IPS-18a (cell line): ENCODE measurements at regions not wholly inside any gene's neighbourhood (a gene's known extent, or its start where the extent isn't known, plus 50 kb on each side); places are given as distances from the start of the nearest gene placed in this dataset.

Experiments
- H3K27ac ChIP-seq: one replicate; pipeline ENCODE4 v1.5.1; 2013; ENCODE audit warnings: low read length
- H3K27me3 ChIP-seq: one replicate; pipeline ENCODE4 v1.6.1; 2013; ENCODE audit warnings: mild to moderate bottlenecking, low read length; ENCODE audit not compliant: control insufficient read depth, insufficient read depth
- H3K36me3 ChIP-seq: one replicate; pipeline ENCODE4 v1.6.1; 2013; ENCODE audit warnings: low read depth, low read length; ENCODE audit not compliant: control insufficient read depth
- H3K4me1 ChIP-seq: one replicate; pipeline ENCODE4 v1.6.1; 2013; ENCODE audit warnings: low read depth, low read length; ENCODE audit not compliant: control insufficient read depth
- H3K4me3 ChIP-seq: one replicate; pipeline ENCODE4 v1.5.1; 2013; ENCODE audit warnings: low read length
- H3K9ac ChIP-seq: one replicate; pipeline ENCODE4 v1.6.1; 2013; ENCODE audit warnings: mild to moderate bottlenecking, low read length, moderate library complexity
- H3K9me3 ChIP-seq: one replicate; pipeline ENCODE4 v1.6.1; 2013; ENCODE audit warnings: low read depth, low read length; ENCODE audit not compliant: control insufficient read depth

- H3K4me1 ChIP-seq: no peaks in the 10 kb centered on the region
- no peaks in the 10 kb centered on the region for H3K9me3 ChIP-seq
- H3K9ac ChIP-seq: no peak overlapping the region
- H3K27ac ChIP-seq: no peak overlapping the region
- no peaks in the 10 kb centered on the region for H3K36me3 ChIP-seq
- H3K27me3 ChIP-seq: no peaks in the 10 kb centered on the region
- no peak overlapping the region for H3K4me3 ChIP-seq
Measured at GRCh38 chr11:70495351-70496310, 97.3 kb downstream of the CTTN start.

DNA sequence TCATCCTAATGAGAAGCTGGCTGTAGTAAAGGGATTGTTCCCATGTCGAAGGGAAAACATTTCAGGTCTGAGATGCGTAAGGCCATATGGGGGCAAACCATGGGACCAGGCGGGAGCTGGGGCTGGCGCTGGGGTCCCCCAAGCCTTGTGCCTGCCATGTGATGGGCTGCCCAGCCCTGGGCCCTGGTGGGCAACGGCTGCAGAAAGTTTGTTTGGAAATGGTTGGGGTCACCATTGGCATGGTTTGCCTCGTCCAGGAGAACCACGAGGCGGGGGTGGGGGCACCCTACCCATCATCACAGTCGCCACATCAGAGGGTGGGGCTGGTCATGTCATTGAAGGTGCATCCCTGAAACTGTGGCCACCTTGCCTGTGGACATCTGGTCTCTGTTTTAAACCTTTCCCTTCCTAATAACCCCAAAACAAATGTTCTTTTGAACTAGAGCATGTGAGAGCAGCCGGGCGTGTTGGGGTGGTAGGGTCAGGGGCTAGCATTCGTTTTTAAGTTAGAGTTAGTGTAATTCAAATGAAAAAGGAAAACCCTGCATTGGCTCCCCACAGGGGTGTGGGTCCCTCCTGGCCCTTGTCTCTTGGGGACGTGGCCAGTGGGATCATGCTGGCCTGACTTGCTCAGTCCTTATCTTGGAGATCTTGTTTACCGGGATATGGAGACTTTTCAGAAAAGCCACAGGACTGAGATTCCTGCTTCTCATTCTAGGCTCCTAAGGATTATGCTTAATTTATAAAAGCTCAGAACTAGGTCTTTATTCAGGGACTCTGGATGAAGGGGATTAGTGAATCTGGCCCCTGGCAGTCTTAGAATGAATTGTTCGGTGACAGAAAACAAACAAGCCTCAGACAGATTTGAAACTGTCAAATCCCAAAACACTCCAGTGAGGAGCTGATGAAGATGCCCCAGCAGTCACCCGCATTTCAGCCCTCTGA, 98.5 kb downstream of the CTTN start:
- no peaks in the 10 kb centered on the region for H3K27me3 ChIP-seq
- H3K4me1 ChIP-seq: no peaks in the 10 kb centered on the region
- H3K4me3 ChIP-seq: no peak overlapping the region
- no peaks in the 10 kb centered on the region for H3K9me3 ChIP-seq
- no peaks in the 10 kb centered on the region for H3K36me3 ChIP-seq
- H3K27ac ChIP-seq: no peak overlapping the region
- no peak overlapping the region for H3K9ac ChIP-seq

DNA sequence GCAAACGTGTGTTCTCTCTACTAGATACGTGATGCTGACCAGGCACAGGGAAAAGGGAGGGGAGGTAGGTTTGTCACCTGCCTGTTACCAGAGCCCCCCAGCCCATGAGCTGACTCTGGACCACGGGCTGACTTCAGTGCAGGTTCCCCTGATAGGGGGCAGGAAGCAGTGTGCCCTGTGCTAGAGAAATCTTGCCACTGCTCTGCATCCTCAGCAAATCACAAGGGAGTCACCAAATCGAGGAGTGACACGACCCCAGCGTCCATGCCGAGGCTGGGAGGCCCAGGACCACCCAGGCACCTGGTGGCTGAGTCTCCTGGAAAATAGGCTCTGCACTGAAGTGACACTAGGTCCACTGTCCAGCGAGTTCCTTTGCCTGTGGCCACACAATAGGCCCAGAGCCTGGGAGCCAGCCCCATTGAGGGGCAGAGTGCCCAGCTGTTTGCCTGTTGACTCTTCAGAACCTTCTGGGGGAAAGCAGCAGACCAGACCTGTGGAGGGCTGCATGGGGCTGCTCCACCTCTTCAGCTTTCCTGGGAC, 99.3 kb downstream of the CTTN start:
- Histone ChIP-seq H3K36me3 (no peaks in the 10 kb centered on the region), H3K27ac (no peak overlapping the region), H3K9me3 (no peaks in the 10 kb centered on the region), H3K4me1 (no peaks in the 10 kb centered on the region), H3K4me3 (no peak overlapping the region), H3K27me3 (no peaks in the 10 kb centered on the region), H3K9ac (no peak overlapping the region)

DNA sequence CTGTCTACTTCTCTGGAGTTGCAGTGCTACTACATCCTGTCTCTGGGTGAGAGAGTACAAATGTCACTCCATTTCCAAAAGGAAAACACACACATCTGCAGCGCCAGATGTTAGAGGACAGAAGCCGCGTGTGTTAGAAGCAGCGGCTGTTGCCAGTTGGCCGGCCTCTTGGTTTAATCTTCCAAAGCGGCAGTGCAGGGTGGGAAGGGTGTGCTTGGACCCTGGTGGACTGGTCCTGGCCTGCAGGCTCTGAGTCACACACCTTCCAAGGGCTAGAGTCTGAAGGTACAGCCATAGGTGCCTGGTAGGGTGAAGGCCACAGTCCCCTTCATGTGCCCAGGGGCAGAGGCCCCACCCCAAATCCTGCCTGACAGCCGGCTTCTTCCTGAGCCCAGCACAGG, 99.8 kb downstream of the CTTN start:
- Histone ChIP-seq H3K36me3 (no peaks in the 10 kb centered on the region), H3K9ac (no peak overlapping the region), H3K4me1 (no peaks in the 10 kb centered on the region), H3K9me3 (no peaks in the 10 kb centered on the region), H3K4me3 (no peak overlapping the region), H3K27ac (no peak overlapping the region), H3K27me3 (no peaks in the 10 kb centered on the region)

DNA sequence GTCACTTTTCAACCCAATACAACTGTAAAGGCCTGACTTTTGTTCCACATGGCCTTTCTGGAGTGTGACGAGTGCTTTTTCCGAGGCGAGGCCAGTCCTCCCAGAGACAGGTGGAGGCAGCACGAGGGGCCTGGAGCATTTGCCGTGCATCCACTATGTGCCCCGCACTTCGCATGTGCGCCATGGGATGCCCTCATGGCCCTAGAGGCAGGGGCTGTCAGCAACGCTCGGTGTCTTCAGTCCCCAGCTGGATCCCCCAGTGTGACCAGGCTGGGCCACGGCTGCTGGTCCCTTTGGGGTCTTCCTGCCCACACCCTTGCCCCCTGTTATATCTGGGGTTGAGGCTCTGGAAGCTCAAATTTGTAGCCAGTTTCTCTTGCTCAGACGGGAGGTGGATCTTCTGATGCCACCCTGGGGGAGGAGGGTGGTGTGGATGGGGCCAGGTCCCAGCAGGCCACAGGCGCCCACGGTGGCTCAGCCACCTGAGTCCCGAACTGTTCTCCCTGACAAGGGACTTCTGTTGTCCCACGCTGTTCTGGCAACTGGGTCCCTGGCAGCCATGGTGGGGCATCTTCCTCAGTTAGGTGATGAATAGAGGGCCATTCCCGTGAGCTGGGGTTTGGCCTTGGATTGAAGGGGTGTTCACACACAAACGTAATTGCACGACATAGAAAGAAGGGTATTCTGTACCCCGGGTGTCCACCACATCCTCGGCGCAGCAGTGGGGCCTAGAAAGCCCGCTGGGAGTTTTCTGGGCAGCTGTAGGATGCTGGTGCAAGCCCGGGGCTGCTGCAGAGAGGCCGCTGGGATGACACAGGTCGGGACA, 100.9 kb downstream of the CTTN start:
- H3K9ac ChIP-seq: no peak overlapping the region
- H3K27ac ChIP-seq: no peak overlapping the region
- no peaks in the 10 kb centered on the region for H3K9me3 ChIP-seq
- H3K4me3 ChIP-seq: no peak overlapping the region
- H3K36me3 ChIP-seq: no peaks in the 10 kb centered on the region
- H3K4me1 ChIP-seq: peaks cover 6% of the 10 kb centered on the region
- H3K27me3 ChIP-seq: no peaks in the 10 kb centered on the region

DNA sequence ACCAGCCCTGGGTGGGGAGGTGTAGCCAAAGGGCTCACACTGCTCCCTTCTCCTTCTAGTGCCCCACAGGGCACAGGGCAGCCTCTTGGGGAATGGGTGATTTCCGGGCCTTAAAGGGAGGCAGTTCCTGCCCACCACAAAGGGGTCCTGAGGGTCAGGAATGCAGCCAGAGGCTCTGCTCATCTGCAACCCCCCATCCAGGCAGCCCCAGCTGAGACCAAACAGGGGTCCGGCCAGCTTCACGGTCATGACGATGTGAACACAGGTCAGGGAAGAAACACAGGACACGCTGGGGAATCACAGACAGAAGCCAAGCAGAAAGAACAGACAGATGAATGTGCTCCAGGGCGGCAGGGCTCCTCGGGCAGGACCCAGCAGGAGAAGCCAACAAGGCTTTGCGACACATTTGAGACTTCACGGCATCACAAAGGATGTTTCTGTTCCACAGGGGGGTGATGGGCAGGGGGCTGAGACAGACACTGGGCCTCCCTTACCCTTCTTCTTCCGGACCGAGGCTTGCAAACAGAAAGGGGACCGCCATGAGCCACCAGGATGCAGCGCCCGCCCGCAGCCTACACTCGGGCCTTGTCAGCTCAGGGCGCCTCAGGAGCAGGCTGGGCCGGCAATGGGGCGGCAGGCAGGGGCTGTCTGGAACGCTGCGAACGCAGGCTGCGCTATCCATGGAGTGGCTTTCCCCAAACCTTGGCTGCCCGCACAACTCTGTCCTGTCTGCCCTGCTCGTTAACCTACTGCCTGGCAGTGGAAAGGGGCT, 101.9 kb downstream of the CTTN start:
- no peaks in the 10 kb centered on the region for H3K9me3 ChIP-seq
- H3K27ac ChIP-seq: no peak overlapping the region
- no peak overlapping the region for H3K9ac ChIP-seq
- H3K36me3 ChIP-seq: no peaks in the 10 kb centered on the region
- no peaks in the 10 kb centered on the region for H3K27me3 ChIP-seq
- H3K4me1 ChIP-seq: peaks cover 6% of the 10 kb centered on the region
- no peak overlapping the region for H3K4me3 ChIP-seq

DNA sequence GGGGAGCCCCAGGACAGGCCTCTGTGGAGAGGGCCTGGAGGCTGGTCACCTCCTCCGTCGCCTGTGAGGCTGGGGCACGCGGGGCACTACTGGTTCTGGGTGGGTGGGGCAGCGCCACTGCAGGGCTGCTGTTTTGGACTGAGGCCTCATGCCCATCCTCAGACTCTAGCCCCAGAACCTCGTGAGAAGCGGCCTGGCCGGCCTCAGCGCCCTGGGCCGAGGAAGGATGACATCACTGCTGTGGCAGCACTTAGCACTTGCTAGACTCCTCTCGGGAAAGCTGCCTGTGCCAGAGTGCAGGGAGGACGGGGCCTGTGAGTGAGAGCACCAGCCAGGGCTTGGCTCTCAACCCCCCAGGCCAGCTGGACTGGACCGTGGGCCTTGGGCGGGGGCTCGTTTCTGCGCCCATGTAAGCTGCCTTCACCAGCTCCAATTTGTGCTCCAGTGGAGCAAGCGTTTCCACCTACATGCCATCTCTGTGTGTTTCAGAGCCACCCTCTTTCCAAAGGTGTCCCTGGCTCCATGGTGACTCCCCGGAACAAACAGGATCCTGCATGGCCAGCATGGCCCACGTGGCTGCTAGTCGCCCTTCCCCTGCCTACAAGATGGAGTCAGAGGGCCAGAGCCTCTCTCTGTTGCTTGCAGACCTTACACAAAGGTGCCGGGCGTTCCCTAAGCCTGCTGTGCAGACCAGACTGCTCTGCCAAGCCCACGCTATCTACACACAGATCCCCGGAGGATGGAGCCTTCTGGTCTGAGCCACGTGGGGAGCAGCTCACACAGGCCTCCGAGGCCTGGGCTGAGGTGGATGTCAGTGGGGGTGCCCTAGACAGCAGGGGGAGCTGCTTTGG, 102.9 kb downstream of the CTTN start:
- Histone ChIP-seq H3K4me3 (no peak overlapping the region), H3K9ac (no peak overlapping the region), H3K36me3 (no peaks in the 10 kb centered on the region), H3K9me3 (no peaks in the 10 kb centered on the region), H3K4me1 (peaks cover 6% of the 10 kb centered on the region), H3K27me3 (no peaks in the 10 kb centered on the region), H3K27ac (no peak overlapping the region)

- no peak overlapping the region for H3K4me3 ChIP-seq
- no peaks in the 10 kb centered on the region for H3K36me3 ChIP-seq
- H3K9me3 ChIP-seq: no peaks in the 10 kb centered on the region
- H3K27me3 ChIP-seq: no peaks in the 10 kb centered on the region
- H3K27ac ChIP-seq: no peak overlapping the region
- H3K9ac ChIP-seq: no peak overlapping the region
- peaks cover 6% of the 10 kb centered on the region for H3K4me1 ChIP-seq
Measured at GRCh38 chr11:70501933-70502540, 103.7 kb downstream of the CTTN start.

GRCh38 chr11:70502677-70503467, 104.5 kb downstream of the CTTN start:
- Histone ChIP-seq H3K36me3 (no peaks in the 10 kb centered on the region), H3K4me1 (peaks cover 6% of the 10 kb centered on the region), H3K27me3 (no peaks in the 10 kb centered on the region), H3K9ac (no peak overlapping the region), H3K9me3 (no peaks in the 10 kb centered on the region), H3K27ac (no peak overlapping the region), H3K4me3 (no peak overlapping the region)
